Astrocyte (in vitro differentiated cells and primary cell): ENCODE measurements at regions not wholly inside any gene's neighbourhood (a gene's known extent, or its start where the extent isn't known, plus 50 kb on each side); places are given as distances from the start of the nearest gene placed in this dataset.

Experiments used
- DNase-seq: peaks from one replicate; pipeline ENCODE4 v3.0.0-alpha.2; 2010; ENCODE audit warnings: low read depth
- FAIRE-seq: peaks from 2 replicates; lab custom pipeline; 2011; peaks lifted over from hg19 to GRCh38; lab: Jason Lieb, UNC
- H2AFZ ChIP-seq: 2 replicates; pipeline ENCODE4 v1.6.0; 2012; ENCODE audit warnings: low read depth, low read length, inconsistent platforms
- H3K27ac ChIP-seq: 2 replicates; pipeline ENCODE4 v1.5.1; 2011; ENCODE audit warnings: low read depth, low read length, inconsistent platforms
- H3K27me3 ChIP-seq: 2 replicates; pipeline ENCODE4 v1.6.0; 2011; ENCODE audit warnings: low read length, inconsistent platforms; ENCODE audit not compliant: insufficient read depth
- H3K36me3 ChIP-seq: 2 replicates; pipeline ENCODE4 v1.5.1; 2011; ENCODE audit warnings: low read length, inconsistent platforms; ENCODE audit not compliant: insufficient read depth
- H3K4me1 ChIP-seq: 2 replicates; pipeline ENCODE4 v1.5.1; 2011; ENCODE audit warnings: low read length, inconsistent platforms; ENCODE audit not compliant: insufficient read depth
- H3K4me2 ChIP-seq: 2 replicates; pipeline ENCODE4 v1.6.0; 2012; ENCODE audit warnings: low read length, inconsistent platforms
- H3K4me3 ChIP-seq: 2 replicates; pipeline ENCODE4 v1.5.1; 2011; ENCODE audit warnings: low read depth, mild to moderate bottlenecking, low read length, inconsistent platforms; ENCODE audit not compliant: insufficient read depth
- H3K79me2 ChIP-seq: 2 replicates; pipeline ENCODE4 v1.6.0; 2012; ENCODE audit warnings: mild to moderate bottlenecking, low read length, inconsistent platforms; ENCODE audit not compliant: insufficient read depth
- H3K9ac ChIP-seq: 2 replicates; pipeline ENCODE4 v1.6.0; 2012; ENCODE audit warnings: mild to moderate bottlenecking, low read length, inconsistent platforms
- H3K9me3 ChIP-seq: 2 replicates; pipeline ENCODE4 v1.5.1; 2012; ENCODE audit warnings: low read depth, mild to moderate bottlenecking, low read length, inconsistent platforms; ENCODE audit not compliant: insufficient read depth
- H4K20me1 ChIP-seq: 2 replicates; pipeline ENCODE4 v1.6.0; 2012; ENCODE audit warnings: low read length, inconsistent platforms; ENCODE audit not compliant: insufficient read depth
- H3K27ac Mint-ChIP-seq: one replicate; pipeline ENCODE4 v1.8.0; 2021; ENCODE audit warnings: mild to moderate bottlenecking, mixed read lengths; ENCODE audit not compliant: unreplicated experiment
- H3K27me3 Mint-ChIP-seq: one replicate; pipeline ENCODE4 v1.8.0; 2021; ENCODE audit warnings: low read depth, mixed read lengths; ENCODE audit not compliant: unreplicated experiment
- H3K36me3 Mint-ChIP-seq: one replicate; pipeline ENCODE4 v1.8.0; 2021; ENCODE audit warnings: low read depth, mixed read lengths; ENCODE audit not compliant: unreplicated experiment
- H3K4me1 Mint-ChIP-seq: one replicate; pipeline ENCODE4 v1.8.0; 2021; ENCODE audit warnings: low read depth, mixed read lengths; ENCODE audit not compliant: unreplicated experiment
- H3K4me3 Mint-ChIP-seq: one replicate; pipeline ENCODE4 v1.8.0; 2021; ENCODE audit warnings: mild to moderate bottlenecking, moderate library complexity, mixed read lengths; ENCODE audit not compliant: unreplicated experiment
- H3K9me3 Mint-ChIP-seq: one replicate; pipeline ENCODE4 v1.8.0; 2021; ENCODE audit warnings: mild to moderate bottlenecking, mixed read lengths; ENCODE audit not compliant: unreplicated experiment
- EZH2 ChIP-seq: IDR thresholded peaks from 2 replicates; pipeline ENCODE4 v1.6.1; 2012; ENCODE audit warnings: mild to moderate bottlenecking, low read length, inconsistent platforms; ENCODE audit not compliant: insufficient read depth
- TF ChIP-seq, protein P1 (sequence below): IDR thresholded peaks from 2 replicates; pipeline ENCODE4 v1.5.1; 2011; ENCODE audit warnings: low read depth, mild to moderate bottlenecking, inconsistent platforms, low read length, moderate library complexity; ENCODE audit not compliant: insufficient read depth

DNA sequence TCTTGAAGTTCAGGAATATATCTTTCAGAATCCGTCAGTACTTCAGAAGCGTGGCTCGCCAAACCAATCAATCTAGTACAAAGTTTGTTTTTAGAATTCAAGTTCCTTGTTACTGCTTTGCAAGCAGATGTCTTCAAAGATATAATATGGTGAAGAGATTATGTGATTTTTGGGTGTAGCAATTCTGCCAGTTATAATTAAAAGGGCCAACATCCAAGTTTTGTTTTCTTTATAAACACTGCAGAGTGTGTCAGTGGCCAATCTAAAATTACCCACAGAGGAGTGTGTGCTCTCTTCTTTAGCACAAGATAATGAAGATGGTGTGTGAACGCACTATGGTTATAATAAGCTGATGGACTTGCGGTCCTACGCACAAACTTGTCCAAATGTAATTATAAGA, 493.6 kb upstream of the MDFIC2 start:
- H3K79me2 ChIP-seq, result no peaks in the 10 kb centered on the region
- Mint-ChIP-seq H3K27ac (no peak overlapping the region), H3K27me3 (no peaks in the 10 kb centered on the region), H3K9me3 (no peaks in the 10 kb centered on the region), H3K36me3 (no peaks in the 10 kb centered on the region), H3K4me3 (no peak overlapping the region), H3K4me1 (peaks cover 2% of the 10 kb centered on the region)
- no peak overlapping the region for H3K9ac ChIP-seq
- no peak for TF ChIP-seq EZH2
- TF ChIP-seq, protein P1, sequence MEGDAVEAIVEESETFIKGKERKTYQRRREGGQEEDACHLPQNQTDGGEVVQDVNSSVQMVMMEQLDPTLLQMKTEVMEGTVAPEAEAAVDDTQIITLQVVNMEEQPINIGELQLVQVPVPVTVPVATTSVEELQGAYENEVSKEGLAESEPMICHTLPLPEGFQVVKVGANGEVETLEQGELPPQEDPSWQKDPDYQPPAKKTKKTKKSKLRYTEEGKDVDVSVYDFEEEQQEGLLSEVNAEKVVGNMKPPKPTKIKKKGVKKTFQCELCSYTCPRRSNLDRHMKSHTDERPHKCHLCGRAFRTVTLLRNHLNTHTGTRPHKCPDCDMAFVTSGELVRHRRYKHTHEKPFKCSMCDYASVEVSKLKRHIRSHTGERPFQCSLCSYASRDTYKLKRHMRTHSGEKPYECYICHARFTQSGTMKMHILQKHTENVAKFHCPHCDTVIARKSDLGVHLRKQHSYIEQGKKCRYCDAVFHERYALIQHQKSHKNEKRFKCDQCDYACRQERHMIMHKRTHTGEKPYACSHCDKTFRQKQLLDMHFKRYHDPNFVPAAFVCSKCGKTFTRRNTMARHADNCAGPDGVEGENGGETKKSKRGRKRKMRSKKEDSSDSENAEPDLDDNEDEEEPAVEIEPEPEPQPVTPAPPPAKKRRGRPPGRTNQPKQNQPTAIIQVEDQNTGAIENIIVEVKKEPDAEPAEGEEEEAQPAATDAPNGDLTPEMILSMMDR, result no peak
- H3K36me3 ChIP-seq, result no peaks in the 10 kb centered on the region
- no peak overlapping the region for H3K4me2 ChIP-seq
- peaks cover 4% of the 10 kb centered on the region for H3K9me3 ChIP-seq
- peaks cover 3% of the 10 kb centered on the region for H3K4me1 ChIP-seq
- H3K27ac ChIP-seq, result no peak overlapping the region
- DNase-seq, result no peak
- no peak overlapping the region for H3K4me3 ChIP-seq
- H2AFZ ChIP-seq, result no peak overlapping the region
- no peaks in the 10 kb centered on the region for H3K27me3 ChIP-seq
- FAIRE-seq, result no peak
- H4K20me1 ChIP-seq, result no peaks in the 10 kb centered on the region

DNA sequence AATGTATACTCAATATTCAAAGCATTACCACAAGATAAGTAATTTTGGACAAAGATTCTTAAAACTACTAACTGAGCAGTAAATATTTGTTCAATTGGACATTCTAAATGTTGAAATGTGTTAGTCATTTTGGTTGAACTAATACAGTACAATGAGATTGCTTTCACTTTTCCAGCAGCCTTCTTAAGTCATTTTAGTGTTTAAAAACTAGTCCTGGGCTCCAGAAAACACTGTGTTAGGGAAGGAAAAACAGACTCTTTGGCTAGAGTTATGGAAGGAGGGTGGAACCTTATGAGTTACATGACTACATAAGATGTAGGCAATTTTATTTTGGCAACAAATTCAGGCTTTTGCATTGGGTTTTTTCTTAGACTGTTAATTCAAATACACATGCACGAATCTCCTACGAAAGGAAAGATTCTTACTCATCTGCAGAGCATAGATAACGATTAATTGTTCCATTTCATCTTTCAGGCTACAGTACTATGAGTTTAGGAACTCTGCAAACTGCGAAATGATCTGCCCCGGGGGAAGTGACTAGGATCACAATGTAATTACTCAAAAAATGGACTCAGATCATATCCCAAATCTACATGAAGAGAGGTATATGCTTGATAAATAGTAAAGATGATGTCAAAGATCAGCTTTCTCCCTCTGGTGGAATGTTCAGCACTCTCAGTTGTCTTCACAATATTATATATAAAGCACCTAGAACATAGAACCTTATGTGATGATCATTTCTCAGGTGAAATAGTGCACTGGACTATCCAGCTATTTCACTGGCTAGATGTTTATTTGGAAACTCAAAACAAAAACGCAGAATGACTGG, 492.8 kb upstream of the MDFIC2 start:
- Mint-ChIP-seq H3K27ac (no peak overlapping the region), H3K36me3 (no peaks in the 10 kb centered on the region), H3K4me1 (peaks cover 2% of the 10 kb centered on the region), H3K27me3 (no peaks in the 10 kb centered on the region), H3K4me3 (no peak overlapping the region), H3K9me3 (no peaks in the 10 kb centered on the region)
- Histone ChIP-seq H3K4me2 (no peak overlapping the region), H3K4me1 (peaks cover 3% of the 10 kb centered on the region), H3K27me3 (no peaks in the 10 kb centered on the region), H3K9ac (no peak overlapping the region), H3K4me3 (no peak overlapping the region), H3K36me3 (no peaks in the 10 kb centered on the region), H2AFZ (no peak overlapping the region), H3K79me2 (no peaks in the 10 kb centered on the region), H3K9me3 (peaks cover 4% of the 10 kb centered on the region), H4K20me1 (no peaks in the 10 kb centered on the region), H3K27ac (no peak overlapping the region)
- no peak for FAIRE-seq
- DNase-seq, result peak; percentile 39
- TF ChIP-seq, protein P1, result no peak
- TF ChIP-seq EZH2, result no peak

DNA sequence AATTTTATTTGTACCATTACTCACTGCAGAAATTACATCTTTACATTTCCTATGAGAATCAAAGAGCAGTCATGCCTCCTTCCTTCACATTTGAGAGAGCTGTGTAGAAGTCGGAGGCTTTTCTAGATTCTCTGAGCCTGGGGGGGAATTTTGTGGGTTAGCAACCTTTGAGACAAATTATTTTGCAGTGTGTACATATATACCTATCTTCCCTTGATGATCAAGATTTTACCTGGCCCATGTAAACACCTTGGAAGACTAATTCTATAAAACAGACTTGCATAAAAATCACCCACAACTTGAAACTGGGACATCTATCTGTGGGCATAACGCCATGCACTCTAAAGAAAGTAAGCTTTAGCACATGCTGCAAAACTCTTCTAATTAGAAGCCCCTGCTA, 491.5 kb upstream of the MDFIC2 start:
- Histone ChIP-seq H2AFZ (no peak overlapping the region), H3K27ac (no peak overlapping the region), H3K4me1 (peaks cover 3% of the 10 kb centered on the region), H3K4me3 (no peak overlapping the region), H3K36me3 (no peaks in the 10 kb centered on the region), H3K79me2 (no peaks in the 10 kb centered on the region), H4K20me1 (no peaks in the 10 kb centered on the region), H3K9ac (no peak overlapping the region), H3K4me2 (no peak overlapping the region), H3K9me3 (peaks cover under 1% of the 10 kb centered on the region), H3K27me3 (no peaks in the 10 kb centered on the region)
- TF ChIP-seq, protein P1, result no peak
- TF ChIP-seq EZH2, result no peak
- FAIRE-seq (peak; percentile 47), DNase-seq (no peak)
- H3K36me3 Mint-ChIP-seq, result no peaks in the 10 kb centered on the region
- peaks cover 2% of the 10 kb centered on the region for H3K4me1 Mint-ChIP-seq
- H3K27ac Mint-ChIP-seq, result no peak overlapping the region
- H3K4me3 Mint-ChIP-seq, result no peak overlapping the region
- no peaks in the 10 kb centered on the region for H3K27me3 Mint-ChIP-seq
- H3K9me3 Mint-ChIP-seq, result no peaks in the 10 kb centered on the region
